ENCODE measurements at regions not wholly inside any gene's neighbourhood (a gene's known extent, or its start where the extent isn't known, plus 50 kb on each side); places are given as distances from the start of the nearest gene placed in this dataset.
"Not testable (repeated sequence)": the region's sequence is repeated elsewhere in the genome, so short reads cannot be mapped to it uniquely, and the experiment has no call there.

GRCh38 chr3:112709911-112710310 is 69.0 kb upstream of the CCDC80 start:
- TF ChIP-seq, protein P1, sequence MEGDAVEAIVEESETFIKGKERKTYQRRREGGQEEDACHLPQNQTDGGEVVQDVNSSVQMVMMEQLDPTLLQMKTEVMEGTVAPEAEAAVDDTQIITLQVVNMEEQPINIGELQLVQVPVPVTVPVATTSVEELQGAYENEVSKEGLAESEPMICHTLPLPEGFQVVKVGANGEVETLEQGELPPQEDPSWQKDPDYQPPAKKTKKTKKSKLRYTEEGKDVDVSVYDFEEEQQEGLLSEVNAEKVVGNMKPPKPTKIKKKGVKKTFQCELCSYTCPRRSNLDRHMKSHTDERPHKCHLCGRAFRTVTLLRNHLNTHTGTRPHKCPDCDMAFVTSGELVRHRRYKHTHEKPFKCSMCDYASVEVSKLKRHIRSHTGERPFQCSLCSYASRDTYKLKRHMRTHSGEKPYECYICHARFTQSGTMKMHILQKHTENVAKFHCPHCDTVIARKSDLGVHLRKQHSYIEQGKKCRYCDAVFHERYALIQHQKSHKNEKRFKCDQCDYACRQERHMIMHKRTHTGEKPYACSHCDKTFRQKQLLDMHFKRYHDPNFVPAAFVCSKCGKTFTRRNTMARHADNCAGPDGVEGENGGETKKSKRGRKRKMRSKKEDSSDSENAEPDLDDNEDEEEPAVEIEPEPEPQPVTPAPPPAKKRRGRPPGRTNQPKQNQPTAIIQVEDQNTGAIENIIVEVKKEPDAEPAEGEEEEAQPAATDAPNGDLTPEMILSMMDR (conservative IDR thresholded peaks at IDR 0.05; ENCODE audit: low read depth, low read length) = no peak

DNA sequence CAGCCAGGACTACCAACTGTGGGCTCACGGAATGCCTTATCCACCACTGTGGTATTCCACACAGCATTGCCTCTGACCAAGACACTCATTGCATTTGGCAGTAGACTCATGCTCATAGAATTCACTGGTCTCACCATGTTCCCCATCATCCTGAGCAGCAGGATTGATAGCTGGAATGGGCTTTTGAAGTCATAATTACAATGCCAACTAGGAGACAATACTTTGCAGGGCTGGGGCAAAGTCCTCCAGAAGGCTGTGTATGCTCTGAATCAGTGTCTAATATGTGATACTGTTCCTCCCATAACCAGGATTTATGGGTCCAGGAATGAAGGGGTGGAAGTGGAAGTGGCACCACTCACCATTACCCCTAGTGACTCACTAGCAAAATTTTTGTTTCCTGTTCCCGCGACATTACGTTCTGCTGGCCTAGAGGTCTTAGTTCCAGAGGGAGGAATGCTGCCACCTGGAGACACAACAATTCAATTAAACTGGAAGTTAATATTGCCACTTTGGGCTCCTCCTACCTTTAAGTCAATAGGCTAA is 58.6 kb upstream of the CCDC80 start:
- Histone ChIP-seq H3K9ac (no peak overlapping the region), H2AFZ (ENCODE audit: low read depth) (no peak overlapping the region), H4K20me1 (ENCODE audit: insufficient read depth) (no peaks in the 10 kb centered on the region), H3K4me2 (no peak overlapping the region), H3K4me3 (IDR thresholded peaks at IDR 0.05; ENCODE audit: insufficient read depth, low read depth, low read length) (no peak overlapping the region), H3K27me3 (ENCODE audit: insufficient read depth, low read depth) (no peaks in the 10 kb centered on the region), H3K36me3 (ENCODE audit: insufficient read depth) (no peaks in the 10 kb centered on the region), H3K79me2 (ENCODE audit: insufficient read depth, low read depth) (no peaks in the 10 kb centered on the region), H3K4me1 (ENCODE audit: low read depth, poor library complexity, severe bottlenecking) (peaks cover 5% of the 10 kb centered on the region), H3K27ac (no peak overlapping the region)
- TF ChIP-seq, protein P1 (conservative IDR thresholded peaks at IDR 0.05; ENCODE audit: low read depth, low read length) = no peak

More at GRCh38 chr3:112709911-112710310, 69.0 kb upstream of the CCDC80 start:
- H2AFZ ChIP-seq (ENCODE audit: low read depth) = no peak overlapping the region
- no peak overlapping the region for H3K9ac ChIP-seq
- no peaks in the 10 kb centered on the region for H4K20me1 ChIP-seq (ENCODE audit: insufficient read depth)
- H3K36me3 ChIP-seq (ENCODE audit: insufficient read depth) = no peaks in the 10 kb centered on the region
- H3K4me3 ChIP-seq (IDR thresholded peaks at IDR 0.05; ENCODE audit: insufficient read depth, low read depth, low read length) = no peak overlapping the region
- no peak overlapping the region for H3K4me2 ChIP-seq
- H3K27ac ChIP-seq = no peak overlapping the region
- no peaks in the 10 kb centered on the region for H3K4me1 ChIP-seq (ENCODE audit: low read depth, poor library complexity, severe bottlenecking)
- no peaks in the 10 kb centered on the region for H3K27me3 ChIP-seq (ENCODE audit: insufficient read depth, low read depth)
- H3K79me2 ChIP-seq (ENCODE audit: insufficient read depth, low read depth) = no peaks in the 10 kb centered on the region

DNA sequence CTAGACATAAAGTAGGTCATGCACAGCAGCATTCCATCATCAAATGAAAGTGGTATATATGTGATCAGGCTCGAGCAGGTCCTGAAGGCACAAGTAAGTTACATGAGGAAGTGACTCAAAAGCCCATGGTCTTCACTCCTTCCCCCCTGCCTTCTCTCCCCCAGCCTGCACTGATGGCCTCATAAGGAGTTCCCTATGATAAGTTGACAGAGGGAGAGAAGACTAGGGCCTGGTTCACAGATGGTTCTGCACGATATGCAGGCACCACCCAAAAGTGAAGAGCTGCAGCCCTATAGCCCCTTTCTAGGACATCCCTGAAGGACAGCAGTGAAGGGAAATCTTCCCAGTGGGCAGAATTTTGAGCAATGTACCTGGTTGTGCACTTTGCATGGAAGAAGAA is 57.5 kb upstream of the CCDC80 start:
- not testable (repeated sequence) for H3K36me3 ChIP-seq (ENCODE audit: insufficient read depth); H2AFZ ChIP-seq (ENCODE audit: low read depth); H3K4me3 ChIP-seq (IDR thresholded peaks at IDR 0.05; ENCODE audit: insufficient read depth, low read depth, low read length); H3K27ac ChIP-seq; H3K79me2 ChIP-seq (ENCODE audit: insufficient read depth, low read depth); H3K4me2 ChIP-seq; H3K27me3 ChIP-seq (ENCODE audit: insufficient read depth, low read depth); H3K9ac ChIP-seq; H3K4me1 ChIP-seq (ENCODE audit: low read depth, poor library complexity, severe bottlenecking); H4K20me1 ChIP-seq (ENCODE audit: insufficient read depth)

GRCh38 chr3:112696244-112696643 is 55.3 kb upstream of the CCDC80 start:
- H4K20me1 ChIP-seq (ENCODE audit: insufficient read depth); H3K4me3 ChIP-seq (IDR thresholded peaks at IDR 0.05; ENCODE audit: insufficient read depth, low read depth, low read length); H3K27ac ChIP-seq; H3K4me2 ChIP-seq; H3K79me2 ChIP-seq (ENCODE audit: insufficient read depth, low read depth); H3K4me1 ChIP-seq (ENCODE audit: low read depth, poor library complexity, severe bottlenecking); H3K27me3 ChIP-seq (ENCODE audit: insufficient read depth, low read depth); H2AFZ ChIP-seq (ENCODE audit: low read depth); H3K36me3 ChIP-seq (ENCODE audit: insufficient read depth); H3K9ac ChIP-seq: not testable (repeated sequence)

GRCh38 chr3:112695377-112696108 is 54.6 kb upstream of the CCDC80 start:
- not testable (repeated sequence) for H3K4me2 ChIP-seq; H3K4me3 ChIP-seq (IDR thresholded peaks at IDR 0.05; ENCODE audit: insufficient read depth, low read depth, low read length); H2AFZ ChIP-seq (ENCODE audit: low read depth); H3K27ac ChIP-seq; H3K79me2 ChIP-seq (ENCODE audit: insufficient read depth, low read depth); H4K20me1 ChIP-seq (ENCODE audit: insufficient read depth); H3K4me1 ChIP-seq (ENCODE audit: low read depth, poor library complexity, severe bottlenecking); H3K9ac ChIP-seq; H3K36me3 ChIP-seq (ENCODE audit: insufficient read depth); H3K27me3 ChIP-seq (ENCODE audit: insufficient read depth, low read depth)

DNA sequence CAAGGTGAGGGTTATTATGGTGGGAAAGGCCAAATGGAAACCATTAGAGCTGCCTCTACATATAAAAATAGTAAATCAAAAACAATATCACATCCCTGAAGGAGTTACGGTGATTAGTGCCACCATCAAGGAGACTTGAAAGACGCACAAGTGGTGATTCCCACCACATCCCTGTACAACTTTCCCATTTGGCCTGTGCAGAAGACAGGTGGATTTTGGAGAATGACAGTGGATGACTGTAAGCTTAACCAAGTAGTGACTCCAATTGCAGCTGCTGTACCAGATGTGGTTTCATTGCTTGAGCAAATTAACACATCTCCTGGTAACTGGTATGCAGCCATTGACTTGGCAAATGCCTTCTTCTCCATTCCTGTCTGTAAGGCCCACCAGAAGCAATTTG is 54.0 kb upstream of the CCDC80 start:
- not testable (repeated sequence) for H3K27me3 ChIP-seq (ENCODE audit: insufficient read depth, low read depth); H2AFZ ChIP-seq (ENCODE audit: low read depth); H3K79me2 ChIP-seq (ENCODE audit: insufficient read depth, low read depth); H3K4me3 ChIP-seq (IDR thresholded peaks at IDR 0.05; ENCODE audit: insufficient read depth, low read depth, low read length); H3K27ac ChIP-seq; H3K9ac ChIP-seq; H3K36me3 ChIP-seq (ENCODE audit: insufficient read depth); H3K4me2 ChIP-seq; H4K20me1 ChIP-seq (ENCODE audit: insufficient read depth)
- peaks cover 10% of the 10 kb centered on the region for H3K4me1 ChIP-seq (ENCODE audit: low read depth, poor library complexity, severe bottlenecking)

Data from KMS-11 (cell line).